ENCODE measurements at regions not wholly inside any gene's neighbourhood (a gene's known extent, or its start where the extent isn't known, plus 50 kb on each side); places are given as distances from the start of the nearest gene placed in this dataset.
A peak's percentile ranks its signal among the peaks of the same experiment; 100 is the strongest.
"Not testable (repeated sequence)": the region's sequence is repeated elsewhere in the genome, so short reads cannot be mapped to it uniquely, and the experiment has no call there.

GRCh38 chr3:34568766-34569165 is 770.3 kb downstream of the PDCD6IP start:
- DNase-seq (ENCODE audit: low read depth in 4 of 4, low spot score in 2 of 4), result no peak

GRCh38 chr3:34569437-34569836 is 771.0 kb downstream of the PDCD6IP start:
- no peak for DNase-seq (ENCODE audit: low read depth in 4 of 4, low spot score in 2 of 4)

GRCh38 chr3:34570916-34571705 is 772.7 kb downstream of the PDCD6IP start:
- DNase-seq (ENCODE audit: low read depth in 4 of 4, low spot score in 2 of 4), result no peak

GRCh38 chr3:34571714-34572113 is 773.3 kb downstream of the PDCD6IP start:
- DNase-seq (ENCODE audit: low read depth in 4 of 4, low spot score in 2 of 4), result no peak

- DNase-seq (ENCODE audit: low read depth in 4 of 4, low spot score in 2 of 4), result no peak
Observed at GRCh38 chr3:34575776-34576175, 777.3 kb downstream of the PDCD6IP start.

GRCh38 chr3:34582055-34582454 is 783.6 kb downstream of the PDCD6IP start:
- DNase-seq (ENCODE audit: low read depth in 4 of 4, low spot score in 2 of 4), result no peak

- no peak for DNase-seq (ENCODE audit: low read depth in 4 of 4, low spot score in 2 of 4)
Observed at GRCh38 chr3:34583451-34583850, 785.0 kb downstream of the PDCD6IP start.

GRCh38 chr3:34584971-34585370 is 786.5 kb downstream of the PDCD6IP start:
- DNase-seq (ENCODE audit: low read depth in 4 of 4, low spot score in 2 of 4), result no peak

- no peak for DNase-seq (ENCODE audit: low read depth in 4 of 4, low spot score in 2 of 4)
Observed at GRCh38 chr3:34599595-34599994, 801.2 kb downstream of the PDCD6IP start.

GRCh38 chr3:34619990-34620389 is 821.6 kb downstream of the PDCD6IP start:
- no peak for DNase-seq (ENCODE audit: low read depth in 4 of 4, low spot score in 2 of 4)

- no peak for DNase-seq (ENCODE audit: low read depth in 4 of 4, low spot score in 2 of 4)
Observed at GRCh38 chr3:34626699-34627098, 828.3 kb downstream of the PDCD6IP start.

GRCh38 chr3:34634939-34635338 is 836.5 kb downstream of the PDCD6IP start:
- DNase-seq (ENCODE audit: low read depth in 4 of 4, low spot score in 2 of 4), result no peak

GRCh38 chr3:34635352-34635850 is 837.0 kb downstream of the PDCD6IP start:
- no peak for DNase-seq (ENCODE audit: low read depth in 4 of 4, low spot score in 2 of 4)

GRCh38 chr3:34646911-34647460 is 848.6 kb downstream of the PDCD6IP start:
- DNase-seq (ENCODE audit: low read depth in 4 of 4, low spot score in 2 of 4), result no peak

- no peak for DNase-seq (ENCODE audit: low read depth in 4 of 4, low spot score in 2 of 4)
Observed at GRCh38 chr3:34650131-34650530, 851.7 kb downstream of the PDCD6IP start.

GRCh38 chr3:34668915-34669314 is 870.5 kb downstream of the PDCD6IP start:
- no peak for DNase-seq (ENCODE audit: low read depth in 4 of 4, low spot score in 2 of 4)

GRCh38 chr3:34669490-34669889 is 871.1 kb downstream of the PDCD6IP start:
- no peak for DNase-seq (ENCODE audit: low read depth in 4 of 4, low spot score in 2 of 4)

- DNase-seq (ENCODE audit: low read depth in 4 of 4, low spot score in 2 of 4), result no peak
Observed at GRCh38 chr3:34675383-34676120, 877.1 kb downstream of the PDCD6IP start.

GRCh38 chr3:34676436-34676835 is 878.0 kb downstream of the PDCD6IP start:
- DNase-seq (ENCODE audit: low read depth in 4 of 4, low spot score in 2 of 4), result no peak

GRCh38 chr3:34678575-34678974 is 880.1 kb downstream of the PDCD6IP start:
- DNase-seq (ENCODE audit: low read depth in 4 of 4, low spot score in 2 of 4), result no peak

- not testable (repeated sequence) for DNase-seq (ENCODE audit: low read depth in 4 of 4, low spot score in 2 of 4)
Observed at GRCh38 chr3:34679055-34679454, 880.6 kb downstream of the PDCD6IP start.

GRCh38 chr3:34683851-34684250 is 885.4 kb downstream of the PDCD6IP start:
- peak in 2 of 4 donors; percentile 11 to 39 for DNase-seq (ENCODE audit: low read depth in 4 of 4, low spot score in 2 of 4)

Data from left renal cortex interstitium (tissue), 4 donors.